ENCODE measurements at regions not wholly inside any gene's neighbourhood (a gene's known extent, or its start where the extent isn't known, plus 50 kb on each side); places are given as distances from the start of the nearest gene placed in this dataset.

DNA sequence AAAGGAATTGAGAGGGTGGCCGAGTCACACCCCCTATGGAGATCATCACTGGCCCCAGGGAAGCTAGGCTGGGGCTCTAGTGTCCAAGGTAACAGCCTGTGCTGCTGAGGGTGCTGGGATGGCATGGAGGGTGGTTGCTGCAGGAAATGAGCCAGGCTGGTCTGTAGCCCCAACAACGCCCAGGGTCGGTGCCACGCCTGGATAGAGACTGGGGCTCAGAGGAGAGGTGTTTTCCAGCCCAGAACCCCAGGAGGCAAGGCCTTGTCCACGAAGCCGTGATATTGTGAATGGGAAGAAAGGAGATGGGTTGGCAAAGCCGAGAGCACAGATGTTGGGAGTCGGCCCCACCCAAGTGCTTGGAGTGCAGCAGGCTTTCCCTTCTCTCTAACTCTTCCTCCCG lies 68.9 kb upstream of the ACTRT2 start:
- Mint-ChIP-seq H3K36me3 (ENCODE audit: low read depth) (peaks cover 17% of the 10 kb centered on the region), H3K4me3 (no peak overlapping the region), H3K9me3 (peaks cover 28% of the 10 kb centered on the region), H3K27ac (peak overlapping the region; percentile 88), H3K27me3 (no peaks in the 10 kb centered on the region), H3K4me1 (peaks cover 76% of the 10 kb centered on the region)
- TF ChIP-seq, protein P1, sequence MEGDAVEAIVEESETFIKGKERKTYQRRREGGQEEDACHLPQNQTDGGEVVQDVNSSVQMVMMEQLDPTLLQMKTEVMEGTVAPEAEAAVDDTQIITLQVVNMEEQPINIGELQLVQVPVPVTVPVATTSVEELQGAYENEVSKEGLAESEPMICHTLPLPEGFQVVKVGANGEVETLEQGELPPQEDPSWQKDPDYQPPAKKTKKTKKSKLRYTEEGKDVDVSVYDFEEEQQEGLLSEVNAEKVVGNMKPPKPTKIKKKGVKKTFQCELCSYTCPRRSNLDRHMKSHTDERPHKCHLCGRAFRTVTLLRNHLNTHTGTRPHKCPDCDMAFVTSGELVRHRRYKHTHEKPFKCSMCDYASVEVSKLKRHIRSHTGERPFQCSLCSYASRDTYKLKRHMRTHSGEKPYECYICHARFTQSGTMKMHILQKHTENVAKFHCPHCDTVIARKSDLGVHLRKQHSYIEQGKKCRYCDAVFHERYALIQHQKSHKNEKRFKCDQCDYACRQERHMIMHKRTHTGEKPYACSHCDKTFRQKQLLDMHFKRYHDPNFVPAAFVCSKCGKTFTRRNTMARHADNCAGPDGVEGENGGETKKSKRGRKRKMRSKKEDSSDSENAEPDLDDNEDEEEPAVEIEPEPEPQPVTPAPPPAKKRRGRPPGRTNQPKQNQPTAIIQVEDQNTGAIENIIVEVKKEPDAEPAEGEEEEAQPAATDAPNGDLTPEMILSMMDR (IDR thresholded peaks at IDR 0.05), result no peak
- CTCF ChIA-PET, result no interaction called here
- ATAC-seq (ENCODE audit: low read depth) (no peak), DNase-seq (no peak)
- intact Hi-C loops (cut with micrococcal nuclease), result no loop called here
- POLR2A ChIA-PET, result no interaction called here

GRCh38 chr1:2952992-2953391 lies 68.3 kb upstream of the ACTRT2 start:
- POLR2A ChIA-PET, result no interaction called here
- peaks cover 28% of the 10 kb centered on the region for H3K9me3 Mint-ChIP-seq
- intact Hi-C loops (cut with micrococcal nuclease), result no loop called here
- peak overlapping the region; percentile 24 for H3K4me3 Mint-ChIP-seq
- CTCF ChIA-PET, result no interaction called here
- peaks cover 17% of the 10 kb centered on the region for H3K36me3 Mint-ChIP-seq (ENCODE audit: low read depth)
- TF ChIP-seq, protein P1 (IDR thresholded peaks at IDR 0.05), result no peak
- H3K27me3 Mint-ChIP-seq, result no peaks in the 10 kb centered on the region
- peaks cover 74% of the 10 kb centered on the region for H3K4me1 Mint-ChIP-seq
- DNase-seq (no peak), ATAC-seq (ENCODE audit: low read depth) (no peak)
- H3K27ac Mint-ChIP-seq, result peak overlapping the region; percentile 88

DNA sequence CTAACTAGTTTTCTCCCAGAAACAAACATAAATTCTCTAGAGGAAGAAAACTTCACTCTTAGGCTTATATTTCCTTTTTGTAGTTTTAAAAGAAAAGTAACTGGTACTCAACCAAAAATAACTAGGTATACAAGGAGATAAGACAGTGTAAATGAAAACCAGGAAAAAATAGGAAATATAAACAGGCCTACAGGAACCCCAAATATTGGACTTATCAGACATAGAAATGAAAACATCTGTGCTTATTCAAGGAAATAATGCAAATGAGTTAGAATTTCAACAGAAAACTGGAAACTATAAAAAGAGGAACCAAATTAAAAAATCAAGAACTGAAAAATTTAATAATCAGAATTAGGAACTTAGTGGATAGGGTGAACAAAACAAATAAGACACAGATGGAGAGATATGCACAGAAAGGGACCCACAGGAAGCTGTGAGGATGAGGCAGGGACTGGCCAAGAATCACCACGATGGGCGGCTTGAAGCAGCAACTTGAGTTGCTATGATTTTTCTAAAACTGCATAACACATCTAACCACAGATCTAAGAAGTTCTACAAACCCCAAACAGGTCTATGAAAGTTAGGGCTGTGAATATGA lies 67.5 kb upstream of the ACTRT2 start:
- Mint-ChIP-seq H3K36me3 (ENCODE audit: low read depth) (peaks cover 17% of the 10 kb centered on the region), H3K27me3 (no peaks in the 10 kb centered on the region), H3K27ac (peak overlapping the region; percentile 88), H3K4me3 (peak overlapping the region; percentile 54), H3K4me1 (peaks cover 70% of the 10 kb centered on the region), H3K9me3 (peaks cover 28% of the 10 kb centered on the region)
- no peak for DNase-seq
- ATAC-seq (ENCODE audit: low read depth), result peak; percentile 81
- TF ChIP-seq, protein P1 (IDR thresholded peaks at IDR 0.05), result no peak
- POLR2A ChIA-PET, result no interaction called here
- CTCF ChIA-PET, result no interaction called here
- intact Hi-C loops (cut with micrococcal nuclease), result no loop called here

GRCh38 chr1:2955652-2956051 lies 65.6 kb upstream of the ACTRT2 start:
- POLR2A ChIA-PET, result no interaction called here
- CTCF ChIA-PET, result no interaction called here
- H3K27ac Mint-ChIP-seq, result peak overlapping the region; percentile 65

DNA sequence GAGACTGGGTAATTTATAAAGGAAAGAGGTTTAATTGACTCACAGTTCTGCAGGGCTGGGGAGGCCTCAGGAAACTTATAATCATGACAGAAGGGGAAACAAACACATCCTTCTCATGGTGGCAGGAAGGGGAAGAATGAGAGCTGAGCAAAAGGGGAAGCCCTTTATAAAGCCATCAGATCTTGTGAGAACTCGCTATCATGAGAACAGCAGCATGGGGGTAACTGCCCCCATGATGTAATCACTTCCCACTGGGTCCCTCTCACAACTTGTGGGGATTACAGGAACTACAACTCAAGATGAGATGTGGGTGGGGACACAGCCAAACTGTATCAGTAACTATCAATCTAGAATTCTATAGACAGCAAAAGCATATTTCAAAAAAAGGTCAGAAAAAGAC lies 64.7 kb upstream of the ACTRT2 start:
- ChIA-PET POLR2A (no interaction called here), CTCF (no interaction called here)
- Mint-ChIP-seq H3K27me3 (no peaks in the 10 kb centered on the region), H3K4me3 (no peak overlapping the region), H3K36me3 (ENCODE audit: low read depth) (peaks cover 17% of the 10 kb centered on the region), H3K9me3 (peaks cover 28% of the 10 kb centered on the region), H3K27ac (peak overlapping the region; percentile 65), H3K4me1 (peaks cover 51% of the 10 kb centered on the region)
- intact Hi-C loops (cut with micrococcal nuclease), result no loop called here
- ATAC-seq (ENCODE audit: low read depth), result no peak
- TF ChIP-seq, protein P1 (IDR thresholded peaks at IDR 0.05), result no peak
- DNase-seq, result no peak

More at GRCh38 chr1:2955652-2956051, 65.6 kb upstream of the ACTRT2 start:
- Mint-ChIP-seq H3K4me1 (peaks cover 59% of the 10 kb centered on the region), H3K27me3 (no peaks in the 10 kb centered on the region), H3K36me3 (ENCODE audit: low read depth) (peaks cover 17% of the 10 kb centered on the region), H3K4me3 (no peak overlapping the region), H3K9me3 (peaks cover 28% of the 10 kb centered on the region)
- TF ChIP-seq, protein P1 (IDR thresholded peaks at IDR 0.05), result no peak
- DNase-seq (no peak), ATAC-seq (ENCODE audit: low read depth) (no peak)
- intact Hi-C loops (cut with micrococcal nuclease), result no loop called here

All from activated B cell treated with CpG ODN at 0.5 μM for 24 hours (primary cell).